ENCODE measurements at regions not wholly inside any gene's neighbourhood (a gene's known extent, or its start where the extent isn't known, plus 50 kb on each side); places are given as distances from the start of the nearest gene placed in this dataset.
A peak's percentile ranks its signal among the peaks of the same experiment; 100 is the strongest.

GRCh38 chr12:17550011-17550410 lies 540.0 kb downstream of the RERGL start:
- H3K27me3 Mint-ChIP-seq (ENCODE audit: low read depth), result peaks cover 2% of the 10 kb centered on the region
- DNase-seq (ENCODE audit: low read depth, low spot score), result no peak
- H3K4me1 Mint-ChIP-seq, result no peaks in the 10 kb centered on the region
- H3K4me3 Mint-ChIP-seq, result no peak overlapping the region
- no peak for TF ChIP-seq CTCF (conservative IDR thresholded peaks at IDR 0.05)
- H3K9me3 Mint-ChIP-seq, result peaks cover 9% of the 10 kb centered on the region
- no peak overlapping the region for H3K27ac Mint-ChIP-seq (ENCODE audit: unreplicated experiment)
- no peaks in the 10 kb centered on the region for H3K36me3 Mint-ChIP-seq (ENCODE audit: low read depth)

- Mint-ChIP-seq H3K9me3 (peaks cover 8% of the 10 kb centered on the region), H3K36me3 (ENCODE audit: low read depth) (no peaks in the 10 kb centered on the region), H3K4me1 (no peaks in the 10 kb centered on the region), H3K27ac (ENCODE audit: unreplicated experiment) (no peak overlapping the region), H3K27me3 (ENCODE audit: low read depth) (no peaks in the 10 kb centered on the region), H3K4me3 (no peak overlapping the region)
- no peak for TF ChIP-seq CTCF (conservative IDR thresholded peaks at IDR 0.05)
- no peak for DNase-seq (ENCODE audit: low read depth, low spot score)
Measured at GRCh38 chr12:17540921-17541320, 549.1 kb downstream of the RERGL start.

GRCh38 chr12:17528394-17528793 lies 561.6 kb downstream of the RERGL start:
- peaks cover under 1% of the 10 kb centered on the region for H3K9me3 Mint-ChIP-seq
- no peak for DNase-seq (ENCODE audit: low read depth, low spot score)
- no peak for TF ChIP-seq CTCF (conservative IDR thresholded peaks at IDR 0.05)
- H3K27ac Mint-ChIP-seq (ENCODE audit: unreplicated experiment), result no peak overlapping the region
- H3K4me3 Mint-ChIP-seq, result no peak overlapping the region
- peaks cover 4% of the 10 kb centered on the region for H3K4me1 Mint-ChIP-seq
- no peaks in the 10 kb centered on the region for H3K27me3 Mint-ChIP-seq (ENCODE audit: low read depth)
- H3K36me3 Mint-ChIP-seq (ENCODE audit: low read depth), result no peaks in the 10 kb centered on the region

- H3K4me1 Mint-ChIP-seq, result peaks cover 4% of the 10 kb centered on the region
- no peak for TF ChIP-seq CTCF (conservative IDR thresholded peaks at IDR 0.05)
- no peaks in the 10 kb centered on the region for H3K9me3 Mint-ChIP-seq
- no peak overlapping the region for H3K27ac Mint-ChIP-seq (ENCODE audit: unreplicated experiment)
- H3K36me3 Mint-ChIP-seq (ENCODE audit: low read depth), result no peaks in the 10 kb centered on the region
- H3K4me3 Mint-ChIP-seq, result no peak overlapping the region
- DNase-seq (ENCODE audit: low read depth, low spot score), result no peak
- H3K27me3 Mint-ChIP-seq (ENCODE audit: low read depth), result no peaks in the 10 kb centered on the region
Measured at GRCh38 chr12:17527021-17527420, 563.0 kb downstream of the RERGL start.

GRCh38 chr12:17511369-17511768 lies 578.6 kb downstream of the RERGL start:
- no peak for DNase-seq (ENCODE audit: low read depth, low spot score)
- peaks cover 12% of the 10 kb centered on the region for H3K4me1 Mint-ChIP-seq
- H3K27me3 Mint-ChIP-seq (ENCODE audit: low read depth), result no peaks in the 10 kb centered on the region
- peak; percentile 59 for TF ChIP-seq CTCF (conservative IDR thresholded peaks at IDR 0.05)
- H3K27ac Mint-ChIP-seq (ENCODE audit: unreplicated experiment), result no peak overlapping the region
- no peaks in the 10 kb centered on the region for H3K36me3 Mint-ChIP-seq (ENCODE audit: low read depth)
- H3K4me3 Mint-ChIP-seq, result no peak overlapping the region
- peaks cover 9% of the 10 kb centered on the region for H3K9me3 Mint-ChIP-seq

GRCh38 chr12:17507336-17507735 lies 582.7 kb downstream of the RERGL start:
- no peak for TF ChIP-seq CTCF (conservative IDR thresholded peaks at IDR 0.05)
- H3K9me3 Mint-ChIP-seq, result peaks cover 6% of the 10 kb centered on the region
- H3K36me3 Mint-ChIP-seq (ENCODE audit: low read depth), result no peaks in the 10 kb centered on the region
- no peak overlapping the region for H3K27ac Mint-ChIP-seq (ENCODE audit: unreplicated experiment)
- H3K4me1 Mint-ChIP-seq, result peaks cover 10% of the 10 kb centered on the region
- no peak for DNase-seq (ENCODE audit: low read depth, low spot score)
- H3K27me3 Mint-ChIP-seq (ENCODE audit: low read depth), result no peaks in the 10 kb centered on the region
- H3K4me3 Mint-ChIP-seq, result no peak overlapping the region
